ENCODE measurements at regions not wholly inside any gene's neighbourhood (a gene's known extent, or its start where the extent isn't known, plus 50 kb on each side); places are given as distances from the start of the nearest gene placed in this dataset.
"Not testable (repeated sequence)": the region's sequence is repeated elsewhere in the genome, so short reads cannot be mapped to it uniquely, and the experiment has no call there.

DNA sequence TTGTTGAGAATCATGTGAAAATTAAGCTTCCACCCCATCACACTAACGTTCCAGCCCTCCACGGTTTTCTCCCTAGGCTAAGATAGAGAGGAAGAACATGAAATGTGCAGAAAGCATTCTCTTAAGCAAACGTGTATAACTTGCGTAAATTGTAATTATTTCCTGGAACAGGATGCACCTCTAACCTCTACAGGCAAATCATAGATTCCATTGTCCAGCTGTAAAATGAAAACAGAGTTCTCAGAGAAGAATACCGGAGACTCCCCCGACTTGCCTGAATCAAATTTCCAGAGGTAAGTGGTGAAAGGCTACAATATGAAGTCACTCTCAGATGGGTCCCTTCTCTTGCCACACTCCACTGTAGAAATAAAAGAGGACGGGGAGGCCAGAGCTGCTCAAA is 211.4 kb downstream of the FAM72C start:
- not testable (repeated sequence) for DNase-seq

DNA sequence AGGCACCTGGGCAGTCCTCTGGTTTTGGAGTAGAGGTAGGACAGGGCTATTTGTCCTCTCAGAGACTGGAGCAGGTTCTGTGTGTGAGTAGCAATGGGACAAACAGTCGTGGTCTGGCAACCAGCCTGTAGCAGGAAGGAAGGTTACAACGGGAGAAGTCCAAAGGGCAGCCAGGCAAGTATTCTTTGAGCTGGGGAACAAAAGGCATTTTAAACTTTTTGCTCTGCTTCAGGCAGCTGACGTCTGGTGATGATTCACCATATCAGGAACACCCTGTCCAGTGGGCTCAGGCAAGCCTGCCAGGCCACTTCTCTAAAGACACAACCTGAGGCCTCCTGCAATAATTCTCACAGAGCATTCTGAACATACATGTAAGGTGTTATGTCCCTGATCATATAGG is 215.8 kb downstream of the FAM72C start:
- not testable (repeated sequence) for DNase-seq

DNA sequence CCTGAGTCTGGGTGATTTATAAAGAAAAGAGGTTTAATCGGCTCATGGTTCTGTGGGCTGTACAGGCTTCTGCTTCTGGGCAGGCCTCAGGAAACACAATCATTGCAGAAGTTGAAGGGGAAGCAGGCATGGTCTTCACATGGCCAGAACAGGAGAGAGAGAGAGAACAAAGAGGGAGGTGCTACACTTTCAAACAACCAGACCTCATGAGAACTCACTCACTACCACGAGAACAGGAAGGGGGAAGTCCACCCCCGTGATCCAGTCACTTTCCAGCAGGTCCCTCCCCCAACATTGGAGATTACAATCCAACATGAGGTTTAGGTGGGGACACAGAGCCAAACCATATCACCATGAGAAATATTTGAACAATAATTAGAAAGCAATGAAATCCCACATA is 222.9 kb downstream of the FAM72C start:
- DNase-seq = no peak

DNA sequence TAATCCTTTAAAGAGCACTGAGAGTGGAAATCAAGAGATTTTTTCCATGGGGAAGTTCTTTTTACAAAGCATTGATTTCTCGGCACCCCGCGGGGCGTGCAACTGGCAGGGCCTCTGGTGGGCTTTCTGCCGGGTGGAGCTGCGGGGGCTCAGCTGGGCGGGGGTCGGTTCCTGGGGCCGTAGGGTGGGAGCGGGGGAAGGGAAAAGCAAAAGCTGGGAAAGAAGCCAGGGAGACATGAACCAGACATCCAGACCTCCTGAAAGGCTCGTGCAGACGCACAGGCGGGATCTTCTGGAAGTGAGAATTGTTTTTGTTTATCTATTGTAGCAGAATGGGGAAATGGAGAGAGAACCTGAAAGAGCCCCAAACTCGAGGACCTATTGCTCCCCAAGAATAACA is 235.2 kb downstream of the FAM72C start:
- DNase-seq = no peak

DNA sequence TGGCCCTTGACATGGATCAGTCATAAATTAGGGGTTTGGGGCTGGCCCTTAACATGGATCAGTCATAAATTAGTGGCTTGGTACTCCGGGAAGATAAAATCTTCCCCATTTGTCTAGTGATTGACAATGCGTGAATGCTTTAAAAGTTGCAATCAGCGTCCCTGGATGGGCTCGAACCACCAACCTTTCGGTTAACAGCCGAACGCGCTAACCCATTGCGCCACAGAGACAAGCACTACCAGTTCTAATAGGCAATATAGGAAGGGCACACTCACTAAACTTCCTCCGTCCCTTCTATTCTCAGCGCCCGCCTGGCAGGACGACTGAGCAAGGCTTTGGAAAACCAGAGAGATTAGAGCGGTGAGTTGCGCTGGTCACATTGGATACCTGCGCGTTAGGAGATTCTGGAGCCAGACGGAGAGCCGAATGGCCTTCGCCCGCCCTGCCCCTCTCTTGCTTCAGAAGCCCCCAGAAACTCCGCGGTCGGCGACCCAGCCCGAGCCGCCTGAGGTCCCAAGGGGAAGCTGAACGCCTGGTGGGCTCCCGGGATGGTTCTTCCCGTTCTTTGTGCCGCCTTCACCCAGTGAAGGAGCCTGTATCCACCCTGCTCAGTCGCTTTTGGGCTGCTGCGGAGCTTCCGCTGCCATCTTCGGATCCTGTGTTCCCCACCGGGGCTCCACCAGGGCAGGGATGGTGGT is 235.9 kb downstream of the FAM72C start:
- no peak for DNase-seq

DNA sequence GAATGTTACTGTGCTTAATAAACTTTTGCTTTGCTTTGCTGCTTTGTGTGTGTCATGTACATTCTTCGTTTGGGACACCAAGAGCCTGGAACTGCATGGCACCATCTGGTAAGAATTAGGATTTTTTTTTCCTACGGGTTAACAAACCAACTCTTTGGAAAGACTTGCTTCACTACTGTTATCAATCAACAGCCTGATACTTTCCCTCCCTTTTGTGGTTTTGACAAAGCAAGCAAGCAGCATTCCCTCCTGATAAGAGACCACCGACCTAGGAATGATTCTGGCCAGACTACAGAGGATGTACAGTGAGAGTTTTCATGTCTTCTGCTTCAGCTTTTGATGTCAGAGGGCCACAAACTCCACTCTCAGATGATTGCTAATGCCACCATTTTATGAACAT is 237.5 kb downstream of the FAM72C start:
- DNase-seq = not testable (repeated sequence)

DNA sequence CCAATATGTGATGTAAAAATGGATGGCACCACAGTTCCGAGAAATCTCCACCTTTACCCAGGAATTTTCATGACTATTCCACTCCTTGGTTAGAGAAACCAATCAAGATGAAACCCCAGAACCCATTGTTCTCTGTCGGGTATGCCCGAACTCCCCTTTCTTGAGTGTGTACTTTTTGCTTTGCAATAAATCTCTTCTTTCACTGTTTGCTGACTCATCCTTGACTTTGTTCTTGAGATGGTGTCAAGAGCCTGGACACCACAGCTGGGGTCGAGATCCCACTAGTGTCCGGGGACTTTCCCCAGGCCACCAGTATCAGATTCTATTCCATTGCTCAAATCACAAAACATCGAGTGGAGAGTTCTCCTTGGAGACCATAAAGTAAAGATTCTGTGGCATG is 240.9 kb downstream of the FAM72C start:
- not testable (repeated sequence) for DNase-seq

DNA sequence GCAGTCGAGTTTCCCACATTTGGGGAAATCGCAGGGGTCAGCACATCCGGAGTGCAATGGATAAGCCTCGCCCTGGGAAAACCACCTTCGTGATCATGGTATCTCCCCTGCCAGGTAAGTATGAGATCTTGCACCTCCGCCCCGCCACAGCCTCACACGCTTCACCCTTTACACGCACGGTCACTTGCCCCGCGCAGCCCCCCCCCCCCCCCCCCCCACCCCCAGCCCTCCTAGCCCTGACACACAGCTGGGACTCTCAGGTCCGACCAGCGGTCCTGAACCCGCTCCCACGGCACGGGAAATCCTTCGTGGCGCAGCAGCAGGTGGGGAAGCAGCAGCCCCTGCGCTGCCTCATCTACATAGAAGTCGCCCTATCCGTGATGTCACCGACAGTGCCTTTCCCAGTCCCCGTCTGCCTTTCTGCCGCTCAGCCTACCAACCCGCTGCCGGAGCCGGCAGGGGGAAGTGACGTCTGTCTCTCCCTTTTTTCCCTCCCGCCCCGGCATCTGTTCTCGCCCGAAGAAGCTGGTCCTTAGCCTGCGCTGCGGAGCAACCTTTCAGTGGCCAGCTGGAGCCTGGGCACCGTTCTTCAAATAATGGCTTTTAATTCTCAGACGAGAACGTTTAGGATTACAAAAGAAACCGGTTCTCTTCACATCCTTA is 242.2 kb downstream of the FAM72C start:
- DNase-seq = peak; percentile 5

DNA sequence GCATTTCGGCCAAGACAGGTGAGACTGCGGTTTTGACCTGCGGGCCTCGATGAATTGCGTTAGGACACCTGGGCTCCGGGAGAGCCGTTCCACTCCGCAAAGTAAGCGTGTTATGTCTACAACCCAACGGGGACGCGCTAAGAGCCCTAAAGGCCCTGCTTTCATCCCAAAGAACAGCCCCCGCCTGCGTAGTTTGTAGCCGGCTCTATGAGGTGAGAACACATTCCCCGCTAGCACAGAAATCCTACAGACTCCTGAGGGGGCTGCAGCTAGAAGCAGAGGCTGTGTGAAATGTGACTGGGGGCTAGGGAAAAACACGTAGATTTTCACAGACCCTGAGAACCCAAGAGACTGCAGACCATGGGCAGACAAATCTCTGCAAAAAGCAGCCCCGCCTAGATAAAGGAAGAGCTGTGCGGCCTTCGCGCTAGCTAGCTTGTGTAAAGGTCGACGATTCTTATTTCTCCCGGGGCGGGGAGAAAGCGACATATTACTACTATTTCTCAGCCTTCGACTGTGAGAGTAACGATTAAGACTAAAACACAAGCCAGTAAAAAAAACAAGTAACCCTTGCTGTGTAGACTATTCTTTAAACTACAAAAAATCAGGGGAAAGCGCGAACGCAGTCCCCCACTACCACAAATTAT is 242.9 kb downstream of the FAM72C start:
- not testable (repeated sequence) for DNase-seq

DNA sequence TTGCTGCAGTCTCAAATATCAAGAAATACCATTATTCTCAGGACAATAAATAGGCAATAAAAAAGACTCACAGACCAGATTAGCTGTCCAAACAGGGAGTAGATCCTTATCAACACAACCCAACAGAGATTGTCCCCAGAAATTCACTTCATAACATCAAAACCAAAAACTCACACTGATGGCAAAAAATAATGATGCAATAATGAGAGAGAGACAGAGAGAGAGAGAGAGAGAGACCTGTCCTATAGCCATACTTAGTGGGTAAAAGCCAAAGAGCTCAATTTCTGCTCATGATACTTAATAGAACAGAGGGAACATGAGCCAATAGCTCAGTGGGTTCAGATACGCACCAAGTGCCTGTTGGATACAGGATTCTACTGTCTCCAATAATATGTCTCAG is 244.5 kb downstream of the FAM72C start:
- no peak for DNase-seq

DNA sequence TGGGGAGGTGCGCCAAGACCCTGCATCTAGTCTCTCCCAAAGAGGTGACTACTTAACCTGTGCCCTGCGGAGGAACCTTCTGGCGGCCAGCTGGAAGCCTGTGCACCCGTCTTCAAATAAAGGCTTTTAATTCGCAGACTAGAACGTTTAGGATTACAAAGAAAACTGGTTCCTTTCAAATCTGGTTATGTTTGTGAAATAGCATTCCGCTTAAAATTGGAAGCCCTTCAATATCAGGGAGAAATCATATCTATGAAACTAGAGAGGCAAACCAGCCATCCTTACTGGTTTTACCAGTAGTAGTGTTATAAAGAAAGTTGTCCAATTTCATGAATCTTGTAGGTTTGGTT is 250.8 kb downstream of the FAM72C start:
- DNase-seq = no peak

DNA sequence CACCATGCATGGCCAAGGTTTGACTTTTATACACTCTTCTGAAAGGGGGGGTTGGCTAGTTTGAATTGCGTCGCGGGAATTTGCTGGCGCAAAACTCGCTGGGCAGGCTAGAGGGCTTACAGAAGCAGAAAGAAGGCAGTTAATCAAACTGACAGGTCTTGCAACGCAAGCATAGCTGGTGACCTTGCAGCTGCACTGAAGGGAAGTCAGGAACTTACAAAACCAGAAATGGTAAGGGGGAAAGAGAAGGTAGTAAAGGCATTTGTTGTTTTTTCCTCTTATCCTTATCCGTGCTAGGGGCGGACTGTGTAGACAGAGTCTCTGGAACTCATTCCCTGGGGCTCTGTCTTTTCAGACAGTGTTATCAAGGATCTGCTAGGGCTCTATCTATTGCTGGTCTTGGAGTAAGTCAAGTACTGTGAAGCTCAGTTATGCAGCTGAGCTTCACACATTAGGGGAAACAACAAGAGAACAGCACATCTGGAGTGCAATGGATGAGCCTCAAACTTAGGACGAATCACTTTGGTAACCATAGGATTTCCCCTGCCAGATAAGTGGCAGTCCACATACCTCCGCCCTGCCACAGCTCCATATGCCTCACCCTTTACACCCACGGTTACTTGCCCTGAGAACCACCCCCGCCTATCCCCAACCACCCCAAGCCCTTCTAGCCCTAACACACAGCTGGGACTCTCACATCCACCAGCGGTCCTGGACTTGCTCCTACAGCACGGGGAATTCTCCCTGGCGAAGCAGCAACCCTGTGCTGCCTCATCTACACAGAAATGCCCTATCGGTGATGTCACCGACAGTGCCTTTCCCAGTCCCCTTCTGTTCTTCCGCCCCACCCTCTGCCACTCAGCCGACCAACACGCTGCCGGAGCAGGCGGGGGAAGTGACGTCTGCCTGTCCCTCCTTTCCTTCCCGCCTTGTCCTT is 251.4 kb downstream of the FAM72C start:
- no peak for DNase-seq

DNA sequence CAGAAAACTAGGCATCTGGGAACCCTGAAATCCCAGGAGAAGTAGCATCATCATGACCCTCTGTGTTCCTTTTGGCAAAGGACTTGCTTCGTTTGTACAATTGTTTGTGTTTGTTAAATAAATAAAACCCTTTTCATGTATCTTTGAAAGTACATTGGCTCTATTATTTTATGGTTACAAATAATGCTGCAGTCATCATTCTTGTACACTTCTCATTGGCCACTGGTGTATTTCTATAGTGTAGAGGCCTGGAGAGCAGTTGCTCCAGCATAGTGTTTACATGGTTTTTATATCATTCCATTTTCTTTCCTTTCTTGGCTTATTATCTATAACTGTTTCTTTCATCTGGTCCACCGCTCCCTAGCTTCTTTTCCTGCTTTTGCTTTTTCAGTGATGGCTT is 253.3 kb downstream of the FAM72C start:
- no peak for DNase-seq

DNA sequence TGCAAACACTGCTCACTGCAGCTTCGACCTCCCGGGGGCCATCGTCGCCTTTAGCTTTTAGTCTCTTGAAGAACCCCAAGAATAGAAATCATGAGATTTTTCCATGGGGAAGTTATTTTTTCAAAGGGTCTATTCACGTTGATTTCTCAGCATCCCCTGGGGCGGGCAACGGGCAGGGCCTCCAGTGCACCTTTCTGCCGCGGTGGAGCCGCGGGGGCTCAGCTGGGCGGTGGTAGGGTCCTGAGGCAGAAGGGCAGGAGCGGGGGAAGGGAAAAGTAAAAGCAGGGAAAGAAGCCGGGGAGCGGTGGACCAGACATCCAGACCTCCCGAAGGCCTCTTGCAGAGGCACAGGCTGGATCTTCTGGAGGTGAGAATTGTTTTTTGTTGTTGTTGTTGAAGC is 253.8 kb downstream of the FAM72C start:
- DNase-seq = no peak

DNA sequence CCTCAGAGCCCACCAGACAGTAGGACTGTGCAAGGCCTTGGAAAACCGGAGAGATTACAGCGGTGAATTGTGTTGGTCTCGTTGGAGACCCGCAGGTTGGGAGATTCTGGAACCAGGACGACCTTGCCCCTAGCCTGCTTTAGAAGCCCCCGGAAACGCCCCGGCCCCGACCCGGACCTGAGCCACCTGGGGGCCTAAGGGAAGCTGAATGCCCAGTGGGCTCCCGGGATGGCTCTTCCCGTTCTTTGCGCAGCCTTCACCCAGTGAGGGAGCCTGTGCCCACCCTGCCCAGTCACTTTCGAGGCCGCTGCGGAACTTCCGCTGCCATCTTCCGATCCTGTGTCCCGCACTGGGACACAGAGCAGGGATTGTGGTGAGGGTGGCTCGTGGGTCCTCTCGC is 254.4 kb downstream of the FAM72C start:
- DNase-seq = no peak

DNA sequence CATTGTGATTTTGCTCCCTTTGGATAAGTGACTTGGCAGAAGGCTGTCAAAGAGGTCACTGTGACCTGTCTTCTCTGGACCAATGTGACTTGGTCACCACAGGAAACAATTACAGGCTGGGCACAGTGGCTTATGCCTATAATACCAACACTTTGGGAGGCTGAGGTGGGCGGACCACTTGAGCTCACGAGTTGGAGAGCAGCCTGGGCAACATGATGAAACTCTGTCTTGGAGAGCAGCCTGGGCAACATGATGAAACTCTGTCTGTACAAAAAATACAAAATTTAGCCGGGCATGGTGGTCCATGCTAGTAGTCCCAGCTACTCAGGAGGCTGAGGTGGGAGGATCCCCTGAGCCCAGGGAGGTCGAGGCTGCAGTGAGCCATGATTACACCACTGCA is 256.9 kb downstream of the FAM72C start:
- not testable (repeated sequence) for DNase-seq

DNA sequence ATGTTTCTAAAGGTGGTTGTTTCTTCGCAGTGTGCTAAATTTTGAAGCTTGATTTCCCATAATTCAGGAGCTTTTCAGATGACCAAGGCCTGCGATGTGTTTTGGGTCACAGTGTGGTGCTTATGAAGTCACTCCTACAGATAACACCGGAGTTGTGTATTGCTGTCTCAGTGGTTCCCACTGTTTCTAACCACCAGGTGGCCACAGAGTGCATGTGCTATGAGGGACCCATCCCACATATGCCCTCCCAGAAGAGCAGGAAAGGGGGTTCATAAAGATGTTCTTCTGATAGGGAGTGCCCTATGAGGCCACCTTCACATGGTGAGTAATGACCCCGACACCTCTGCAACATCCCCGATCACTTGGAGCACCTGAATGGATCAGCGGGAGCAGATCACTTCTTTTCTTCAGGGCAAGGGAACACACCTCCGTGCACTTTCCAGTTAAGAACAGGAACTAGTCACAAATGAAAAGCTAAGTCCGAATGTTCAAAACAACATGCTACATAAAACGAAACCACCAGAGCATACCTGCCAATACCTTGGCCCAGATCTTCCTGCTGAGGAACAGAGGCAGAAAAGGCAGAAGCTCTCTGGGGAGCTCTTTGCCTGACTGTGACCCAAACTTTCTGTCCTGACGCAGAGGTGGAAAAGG is 262.1 kb downstream of the FAM72C start:
- DNase-seq = not testable (repeated sequence)

DNA sequence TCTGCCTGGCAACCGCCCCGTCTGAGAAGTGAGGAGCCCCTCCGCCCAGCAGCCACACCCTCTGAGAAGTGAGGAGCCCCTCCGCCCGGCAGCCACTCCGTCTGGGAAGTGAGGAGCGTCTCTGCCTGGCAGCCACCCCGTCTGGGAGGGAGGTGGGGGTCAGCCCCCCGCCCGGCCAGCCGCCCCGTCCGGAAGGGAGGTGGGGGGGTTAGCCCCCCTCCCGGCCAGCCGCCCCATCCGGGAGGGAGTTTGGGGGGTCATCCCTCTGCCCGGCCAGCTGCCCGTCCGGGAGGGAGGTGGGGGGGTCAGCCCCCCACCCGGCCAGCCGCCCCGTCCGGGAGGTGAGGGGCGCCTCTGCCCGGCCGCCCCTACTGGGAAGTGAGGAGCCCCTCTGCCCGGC is 269.0 kb downstream of the FAM72C start:
- DNase-seq = not testable (repeated sequence)

DNA sequence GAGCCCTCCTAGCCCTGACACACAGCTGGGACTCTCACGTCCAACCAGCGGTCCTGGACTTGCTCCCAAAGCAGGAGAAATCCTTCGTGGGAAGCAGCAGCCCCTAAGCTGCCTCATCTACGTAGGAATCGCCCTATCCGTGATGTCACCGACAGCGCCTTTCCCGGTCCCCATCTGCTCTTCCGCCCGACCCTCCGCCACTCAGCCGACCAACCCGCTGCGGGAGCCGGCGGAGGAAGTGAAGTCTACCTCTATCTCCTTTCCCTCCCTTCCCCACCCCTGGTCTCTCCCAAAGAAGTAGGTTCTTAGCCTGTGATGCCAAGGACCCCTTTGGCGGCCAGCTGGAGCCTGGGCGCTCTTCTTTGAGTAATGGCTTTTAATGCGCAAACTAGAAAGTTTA is 272.1 kb downstream of the FAM72C start:
- DNase-seq = no peak

DNA sequence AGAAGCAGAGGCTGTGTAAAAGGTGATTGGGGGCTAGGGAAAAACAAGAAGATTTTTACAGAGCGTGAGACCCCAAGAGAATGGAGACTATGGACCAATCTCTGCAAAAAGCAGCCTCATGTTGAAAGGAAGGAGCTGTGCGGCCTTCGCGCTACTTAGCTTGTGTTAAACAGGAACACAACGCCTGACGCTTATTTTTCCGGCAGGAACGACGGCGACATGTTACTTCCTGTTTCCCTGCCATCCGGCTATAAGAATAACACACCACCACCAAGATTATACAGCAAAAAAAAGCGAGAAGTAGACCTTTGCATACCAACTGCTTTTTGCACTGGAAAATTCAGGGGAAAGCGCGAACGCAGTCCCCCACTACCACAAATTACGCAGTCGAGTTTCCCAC is 272.7 kb downstream of the FAM72C start:
- DNase-seq = no peak

DNA sequence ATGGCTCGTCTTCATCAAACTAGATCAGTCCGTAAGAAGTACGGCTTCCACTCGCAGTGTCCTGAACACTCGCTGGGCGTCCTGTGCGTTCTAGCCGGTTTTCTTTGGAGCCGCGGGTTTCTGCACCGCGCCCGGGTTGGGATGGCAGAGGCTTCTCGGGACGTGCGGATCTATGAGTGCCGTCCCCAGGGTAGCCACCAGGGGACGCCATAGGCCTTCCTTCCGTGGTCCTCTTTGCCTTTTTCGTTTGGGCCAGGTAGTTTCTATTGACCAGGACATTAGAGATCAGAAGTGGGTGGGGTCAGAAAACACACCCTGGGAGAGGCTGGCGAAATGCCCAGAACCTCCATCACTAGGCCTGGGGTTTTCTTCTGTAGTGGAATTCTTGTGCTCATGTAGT is 273.8 kb downstream of the FAM72C start:
- DNase-seq = no peak

DNA sequence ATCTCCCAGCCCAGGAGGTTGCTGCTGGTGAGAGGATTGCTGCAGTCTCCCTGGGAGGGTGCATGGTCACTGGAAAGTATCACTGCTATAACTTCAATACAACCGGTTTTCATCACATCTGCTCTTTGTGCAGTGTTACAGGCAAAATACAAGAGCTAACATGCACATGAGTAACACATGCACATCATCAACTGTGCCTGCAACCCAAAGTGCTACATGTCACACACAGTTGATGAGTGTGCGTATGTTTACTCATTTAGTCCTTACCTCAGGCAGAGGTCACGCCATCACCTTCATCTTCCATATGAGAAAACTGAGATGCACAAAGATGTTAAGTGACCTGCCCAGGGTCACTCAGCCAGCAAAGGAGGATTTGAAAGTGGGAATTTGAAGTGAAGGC is 277.7 kb downstream of the FAM72C start:
- no peak for DNase-seq

Measured in CD4-positive, alpha-beta T cell treated with Interleukin-17A for 1 hour (primary cell).